Brain microvascular endothelial cell (primary cell): ENCODE measurements at regions not wholly inside any gene's neighbourhood (a gene's known extent, or its start where the extent isn't known, plus 50 kb on each side); places are given as distances from the start of the nearest gene placed in this dataset.

ENCODE experiments used
- DNase-seq: peaks from one replicate; pipeline ENCODE4 v3.0.0-alpha.2; 2020
- H3K27ac ChIP-seq: fragments of 250-450 bp; sonication (Bioruptor Pico); 2 replicates; pipeline ENCODE4 v1.5.1; 2020; ENCODE audit warnings: mild to moderate bottlenecking, moderate library complexity
- H3K27me3 ChIP-seq: fragments of 250-450 bp; sonication (Bioruptor Pico); replicated peaks from 2 replicates; pipeline ENCODE4 v1.5.1; 2020; ENCODE audit warnings: mild to moderate bottlenecking
- H3K36me3 ChIP-seq: fragments of 250-450 bp; sonication (Bioruptor Pico); replicated peaks from 2 replicates; pipeline ENCODE4 v1.5.1; 2020; ENCODE audit warnings: mild to moderate bottlenecking
- H3K4me3 ChIP-seq: 2 replicates; pipeline ENCODE4 v1.5.1; 2011; ENCODE audit warnings: low read depth, mild to moderate bottlenecking, control low read depth, low read length, moderate library complexity
- CTCF ChIP-seq: IDR thresholded peaks from 2 replicates; pipeline ENCODE4 v1.5.1; 2011; ENCODE audit warnings: low read depth, mild to moderate bottlenecking, moderate library complexity, low read length, control low read depth, inconsistent platforms; ENCODE audit errors: missing control alignments
- in situ Hi-C: cut with HindIII; loops from 2 replicates; pipeline ENCODE4 v1.10.0; 2017; ENCODE audit warnings: low sequenced_read_pairs, low pct_ligation_motif_present

GRCh38 chr3:86711634-86712033 is 279.3 kb downstream of the VGLL3 start:
- Histone ChIP-seq H3K4me3 (no peak overlapping the region), H3K27ac (no peak overlapping the region), H3K36me3 (no peaks in the 10 kb centered on the region), H3K27me3 (no peaks in the 10 kb centered on the region)
- no peak for TF ChIP-seq CTCF
- in situ Hi-C loops = no loop called here
- DNase-seq = no peak

- no peak for TF ChIP-seq CTCF
- DNase-seq = no peak
- Histone ChIP-seq H3K4me3 (no peak overlapping the region), H3K27me3 (no peaks in the 10 kb centered on the region), H3K36me3 (no peaks in the 10 kb centered on the region), H3K27ac (no peak overlapping the region)
- in situ Hi-C loops = no loop called here
Measured at GRCh38 chr3:86708893-86709292, 282.1 kb downstream of the VGLL3 start.

GRCh38 chr3:86702381-86702958 is 288.5 kb downstream of the VGLL3 start:
- Histone ChIP-seq H3K27me3 (no peaks in the 10 kb centered on the region), H3K4me3 (no peak overlapping the region), H3K27ac (no peak overlapping the region), H3K36me3 (no peaks in the 10 kb centered on the region)
- in situ Hi-C loops = no loop called here
- TF ChIP-seq CTCF = peak; percentile 60
- no peak for DNase-seq

- TF ChIP-seq CTCF = no peak
Measured at GRCh38 chr3:86695752-86696151, 295.2 kb downstream of the VGLL3 start.

GRCh38 chr3:86673991-86674390 is 317.0 kb downstream of the VGLL3 start:
- TF ChIP-seq CTCF = no peak
- in situ Hi-C loops = no loop called here

More at GRCh38 chr3:86695752-86696151, 295.2 kb downstream of the VGLL3 start:
- H3K27ac ChIP-seq = no peak overlapping the region
- no peaks in the 10 kb centered on the region for H3K27me3 ChIP-seq
- H3K4me3 ChIP-seq = no peak overlapping the region
- in situ Hi-C loops = no loop called here
- no peaks in the 10 kb centered on the region for H3K36me3 ChIP-seq
- no peak for DNase-seq

GRCh38 chr3:86661817-86662216 is 329.1 kb downstream of the VGLL3 start:
- DNase-seq = no peak
- TF ChIP-seq CTCF = no peak
- in situ Hi-C loops = no loop called here
- H3K36me3 ChIP-seq = no peaks in the 10 kb centered on the region
- H3K4me3 ChIP-seq = no peak overlapping the region
- no peak overlapping the region for H3K27ac ChIP-seq
- H3K27me3 ChIP-seq = no peaks in the 10 kb centered on the region

More at GRCh38 chr3:86673991-86674390, 317.0 kb downstream of the VGLL3 start:
- Histone ChIP-seq H3K4me3 (no peak overlapping the region), H3K27ac (no peak overlapping the region), H3K27me3 (no peaks in the 10 kb centered on the region), H3K36me3 (no peaks in the 10 kb centered on the region)
- no peak for DNase-seq
